H1 (cell line): ENCODE measurements at regions not wholly inside any gene's neighbourhood (a gene's known extent, or its start where the extent isn't known, plus 50 kb on each side); places are given as distances from the start of the nearest gene placed in this dataset.

Experiments used
- CHD1 ChIP-seq: IDR thresholded peaks from 2 replicates; pipeline ENCODE4 v1.6.1; 2012; ENCODE audit warnings: low read depth, low read length, improper control_type of control experiment
- EP300 ChIP-seq, 2 experiments: IDR thresholded peaks; 1 replicate in 1 of 2; 2 replicates in 1 of 2; pipeline ENCODE4 v1.6.1; 2011 to 2012; ENCODE audit warnings: low read depth in 2 of 2, low read length in 2 of 2, mild to moderate bottlenecking in 2 of 2, borderline replicate concordance in 1 of 2, inconsistent platforms in 1 of 2, moderate library complexity in 1 of 2
- EZH2 ChIP-seq: fragments of 200-600 bp; sonication (generic); IDR thresholded peaks from 2 replicates; pipeline ENCODE4 v1.7.1; 2012; ENCODE audit warnings: low read depth, mild to moderate bottlenecking, moderate library complexity, low read length, inconsistent platforms; ENCODE audit not compliant: severe bottlenecking
- GTF2F1 ChIP-seq: IDR thresholded peaks from 2 replicates; pipeline ENCODE4 v1.6.1; 2012; ENCODE audit warnings: low read depth, low read length, improper control_type of control experiment, borderline replicate concordance
- POLR2AphosphoS5 ChIP-seq: IDR thresholded peaks from 2 replicates; pipeline ENCODE4 v1.6.1; 2011; ENCODE audit warnings: low read depth, low read length
- SUZ12 ChIP-seq: fragments of 200-600 bp; sonication (generic); IDR thresholded peaks from 2 replicates; pipeline ENCODE4 v1.6.1; 2012; ENCODE audit warnings: mild to moderate bottlenecking, inconsistent platforms, low read length, moderate library complexity, mixed read lengths
- ZNF274 ChIP-seq: IDR thresholded peaks from 2 replicates; pipeline ENCODE4 v1.7.0; 2012; ENCODE audit warnings: low read length, borderline replicate concordance; ENCODE audit errors: extremely low read depth
- TF ChIP-seq, protein P1 (sequence below), 3 experiments: IDR thresholded peaks; 1 replicate in 2 of 3; 2 replicates in 1 of 3; pipeline versions ENCODE4 v1.5.1 to v1.6.1; 2011; ENCODE audit warnings: low read length in 3 of 3, mild to moderate bottlenecking in 3 of 3, inconsistent platforms in 2 of 3, low read depth in 1 of 3, moderate library complexity in 1 of 3; ENCODE audit not compliant: insufficient read depth in 1 of 3; ENCODE audit errors: control extremely low read depth in 1 of 3

DNA sequence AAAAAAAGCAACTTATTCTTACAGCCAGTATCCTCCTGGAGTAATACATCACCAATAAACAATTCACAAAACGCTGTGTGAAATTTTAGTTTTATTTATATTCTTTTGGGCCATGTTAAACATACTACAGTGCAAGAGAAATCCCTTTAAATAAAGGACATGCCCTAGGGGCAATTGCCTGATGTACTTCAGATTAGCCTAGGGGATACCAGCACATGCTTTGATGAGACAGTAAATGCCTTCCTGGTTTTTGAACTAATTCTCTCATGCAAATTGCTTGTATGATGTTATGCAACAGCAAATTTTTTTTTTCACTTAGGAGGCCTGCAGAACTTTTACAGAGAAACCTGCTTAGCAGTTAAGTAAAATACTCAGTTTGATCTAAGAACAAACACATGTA is 711.9 kb upstream of the FRG1 start:
- TF ChIP-seq ZNF274 (no peak), EZH2 (no peak), POLR2AphosphoS5 (no peak), SUZ12 (no peak), GTF2F1 (no peak), CHD1 (no peak), EP300 (IDR thresholded peaks at IDR 0.05; ENCODE audit: borderline replicate concordance in 1 of 2, low read depth in 2 of 2, low read length in 2 of 2) (no peak)
- TF ChIP-seq, protein P1, sequence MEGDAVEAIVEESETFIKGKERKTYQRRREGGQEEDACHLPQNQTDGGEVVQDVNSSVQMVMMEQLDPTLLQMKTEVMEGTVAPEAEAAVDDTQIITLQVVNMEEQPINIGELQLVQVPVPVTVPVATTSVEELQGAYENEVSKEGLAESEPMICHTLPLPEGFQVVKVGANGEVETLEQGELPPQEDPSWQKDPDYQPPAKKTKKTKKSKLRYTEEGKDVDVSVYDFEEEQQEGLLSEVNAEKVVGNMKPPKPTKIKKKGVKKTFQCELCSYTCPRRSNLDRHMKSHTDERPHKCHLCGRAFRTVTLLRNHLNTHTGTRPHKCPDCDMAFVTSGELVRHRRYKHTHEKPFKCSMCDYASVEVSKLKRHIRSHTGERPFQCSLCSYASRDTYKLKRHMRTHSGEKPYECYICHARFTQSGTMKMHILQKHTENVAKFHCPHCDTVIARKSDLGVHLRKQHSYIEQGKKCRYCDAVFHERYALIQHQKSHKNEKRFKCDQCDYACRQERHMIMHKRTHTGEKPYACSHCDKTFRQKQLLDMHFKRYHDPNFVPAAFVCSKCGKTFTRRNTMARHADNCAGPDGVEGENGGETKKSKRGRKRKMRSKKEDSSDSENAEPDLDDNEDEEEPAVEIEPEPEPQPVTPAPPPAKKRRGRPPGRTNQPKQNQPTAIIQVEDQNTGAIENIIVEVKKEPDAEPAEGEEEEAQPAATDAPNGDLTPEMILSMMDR (IDR thresholded peaks at IDR 0.05; ENCODE audit: control extremely low read depth in 1 of 3, insufficient read depth in 1 of 3, low read depth in 1 of 3, low read length in 3 of 3), result no peak
